ENCODE measurements at regions not wholly inside any gene's neighbourhood (a gene's known extent, or its start where the extent isn't known, plus 50 kb on each side); places are given as distances from the start of the nearest gene placed in this dataset.
"Not testable (repeated sequence)": the region's sequence is repeated elsewhere in the genome, so short reads cannot be mapped to it uniquely, and the experiment has no call there.

- TF ChIP-seq HDGF (IDR thresholded peaks at IDR 0.05; ENCODE audit: borderline replicate concordance): no peak
- TF ChIP-seq ELF4 (IDR thresholded peaks at IDR 0.05): no peak
- ChIA-PET CTCF (no interaction called here), POLR2A (no interaction called here)
- no peak for DNase-seq (ENCODE audit: extremely low spot score)
These were observed 119.9 kb downstream of the PHETA1 start for GRCh38 chr12:111249018-111249370.

GRCh38 chr12:111248236-111249017 lies 120.5 kb downstream of the PHETA1 start:
- ChIA-PET CTCF (no interaction called here), POLR2A (no interaction called here)
- TF ChIP-seq SP1 (IDR thresholded peaks at IDR 0.05): no peak
- TF ChIP-seq CTBP1 (IDR thresholded peaks at IDR 0.05; ENCODE audit: borderline replicate concordance): no peak
- no peak for DNase-seq (ENCODE audit: extremely low spot score)

GRCh38 chr12:111247083-111247783 lies 121.7 kb downstream of the PHETA1 start:
- ChIA-PET CTCF (no interaction called here), POLR2A (no interaction called here)
- DNase-seq (ENCODE audit: extremely low spot score): no peak
- no peak for TF ChIP-seq TARDBP (IDR thresholded peaks at IDR 0.05)
- no peak for TF ChIP-seq LEF1 (IDR thresholded peaks at IDR 0.05; ENCODE audit: borderline replicate concordance)
- TF ChIP-seq PKNOX1 (IDR thresholded peaks at IDR 0.05): no peak
- TF ChIP-seq SP1 (IDR thresholded peaks at IDR 0.05): no peak
- TF ChIP-seq FOXM1 (IDR thresholded peaks at IDR 0.05; ENCODE audit: borderline replicate concordance): no peak
- no peak for TF ChIP-seq BHLHE40 (IDR thresholded peaks at IDR 0.05; ENCODE audit: borderline replicate concordance)
- TF ChIP-seq SUZ12 (IDR thresholded peaks at IDR 0.05): no peak
- TF ChIP-seq HDGF (IDR thresholded peaks at IDR 0.05; ENCODE audit: borderline replicate concordance): no peak
- TF ChIP-seq NFRKB (IDR thresholded peaks at IDR 0.05): no peak
- TF ChIP-seq FOXK2 (IDR thresholded peaks at IDR 0.05): no peak
- no peak for TF ChIP-seq ZNF384 (IDR thresholded peaks at IDR 0.05)
- TF ChIP-seq L3MBTL2 (conservative IDR thresholded peaks at IDR 0.05): no peak

- no peak for DNase-seq (ENCODE audit: extremely low spot score)
- TF ChIP-seq FOXM1 (IDR thresholded peaks at IDR 0.05; ENCODE audit: borderline replicate concordance) (no peak), ZNF384 (IDR thresholded peaks at IDR 0.05) (no peak)
- CTCF ChIA-PET: no interaction called here
- POLR2A ChIA-PET: no interaction called here
These were observed 122.4 kb downstream of the PHETA1 start for GRCh38 chr12:111246477-111247011.

- ChIA-PET POLR2A (no interaction called here), CTCF (no interaction called here)
- DNase-seq (ENCODE audit: extremely low spot score): no peak
- TF ChIP-seq ZNF384 (IDR thresholded peaks at IDR 0.05): no peak
- no peak for TF ChIP-seq CTBP1 (IDR thresholded peaks at IDR 0.05; ENCODE audit: borderline replicate concordance)
- TF ChIP-seq FOXM1 (IDR thresholded peaks at IDR 0.05; ENCODE audit: borderline replicate concordance): no peak
- TF ChIP-seq SP1 (IDR thresholded peaks at IDR 0.05): no peak
- TF ChIP-seq NFRKB (IDR thresholded peaks at IDR 0.05): no peak
These were observed 123.0 kb downstream of the PHETA1 start for GRCh38 chr12:111245701-111246476.

GRCh38 chr12:111244673-111245072 lies 124.2 kb downstream of the PHETA1 start:
- ChIA-PET POLR2A (no interaction called here), CTCF (no interaction called here)
- DNase-seq (ENCODE audit: extremely low spot score): no peak

GRCh38 chr12:111242817-111243216 lies 126.1 kb downstream of the PHETA1 start:
- DNase-seq (ENCODE audit: extremely low spot score); CTCF ChIA-PET; POLR2A ChIA-PET: not testable (repeated sequence)

More at GRCh38 chr12:111244673-111245072, 124.2 kb downstream of the PHETA1 start:
- TF ChIP-seq BHLHE40 (IDR thresholded peaks at IDR 0.05; ENCODE audit: borderline replicate concordance): no peak
- TF ChIP-seq FOXK2 (IDR thresholded peaks at IDR 0.05): no peak
- TF ChIP-seq SP1 (IDR thresholded peaks at IDR 0.05): no peak

GRCh38 chr12:111242184-111242583 lies 126.7 kb downstream of the PHETA1 start:
- DNase-seq (ENCODE audit: extremely low spot score): no peak
- CTCF ChIA-PET: no interaction called here
- TF ChIP-seq CTBP1 (IDR thresholded peaks at IDR 0.05; ENCODE audit: borderline replicate concordance) (no peak), PKNOX1 (IDR thresholded peaks at IDR 0.05) (no peak), L3MBTL2 (conservative IDR thresholded peaks at IDR 0.05) (no peak), FOXK2 (IDR thresholded peaks at IDR 0.05) (no peak)
- POLR2A ChIA-PET: no interaction called here
